ENCODE measurements at regions not wholly inside any gene's neighbourhood (a gene's known extent, or its start where the extent isn't known, plus 50 kb on each side); places are given as distances from the start of the nearest gene placed in this dataset.
A peak's percentile ranks its signal among the peaks of the same experiment; 100 is the strongest.

GRCh38 chr20:48398506-48399449 lies 429.0 kb downstream of the PREX1 start (continued):
- TF ChIP-seq NCOA2 (CRISPR knock-in tag; IDR thresholded peaks at IDR 0.05) = 0 out of 2 replicates have a peak, but pooled peaks have one; percentile 36
- peak; percentile 58 for TF ChIP-seq ZMYM4 (CRISPR knock-in tag; IDR thresholded peaks at IDR 0.05)
- no peak for TF ChIP-seq LCORL (IDR thresholded peaks at IDR 0.05)
- peak; percentile 85 for TF ChIP-seq LCORL (CRISPR knock-in tag; IDR thresholded peaks at IDR 0.05)
- TF ChIP-seq ZNF564 (CRISPR knock-in tag; IDR thresholded peaks at IDR 0.05) = peak; percentile 78
- no peak for TF ChIP-seq MED8 (CRISPR knock-in tag; IDR thresholded peaks at IDR 0.05; ENCODE audit: insufficient replicate concordance)
- 0 out of 2 replicates have a peak, but pooled peaks have one; percentile 40 for TF ChIP-seq AHDC1 (CRISPR knock-in tag; IDR thresholded peaks at IDR 0.05; ENCODE audit: borderline replicate concordance)
- TF ChIP-seq CEBPB (IDR thresholded peaks at IDR 0.05; ENCODE audit: borderline replicate concordance, low read depth, low read length) = no peak
- TF ChIP-seq ZNF331 (CRISPR knock-in tag; IDR thresholded peaks at IDR 0.05) = peak; percentile 20; the same call in 1 of the 2 replicates
- peak; percentile 58; the same call in 1 of the 2 replicates for TF ChIP-seq MED1 (CRISPR knock-in tag; IDR thresholded peaks at IDR 0.05)
- TF ChIP-seq ZNF430 (CRISPR knock-in tag; IDR thresholded peaks at IDR 0.05) = peak; percentile 51; the same call in 1 of the 2 replicates
- TF ChIP-seq SP5 (CRISPR knock-in tag; IDR thresholded peaks at IDR 0.05; ENCODE audit: borderline replicate concordance, low read depth) = no peak
- no peak for TF ChIP-seq RELA (CRISPR knock-in tag; IDR thresholded peaks at IDR 0.05)
- TF ChIP-seq MEIS2 (CRISPR knock-in tag; IDR thresholded peaks at IDR 0.05) = peak; percentile 67; the same call in 1 of the 2 replicates
- TF ChIP-seq ZNF337 (CRISPR knock-in tag; IDR thresholded peaks at IDR 0.05; ENCODE audit: borderline replicate concordance, low read depth) = peak; percentile 60; the same call in 1 of the 2 replicates
- TF ChIP-seq, protein P1, sequence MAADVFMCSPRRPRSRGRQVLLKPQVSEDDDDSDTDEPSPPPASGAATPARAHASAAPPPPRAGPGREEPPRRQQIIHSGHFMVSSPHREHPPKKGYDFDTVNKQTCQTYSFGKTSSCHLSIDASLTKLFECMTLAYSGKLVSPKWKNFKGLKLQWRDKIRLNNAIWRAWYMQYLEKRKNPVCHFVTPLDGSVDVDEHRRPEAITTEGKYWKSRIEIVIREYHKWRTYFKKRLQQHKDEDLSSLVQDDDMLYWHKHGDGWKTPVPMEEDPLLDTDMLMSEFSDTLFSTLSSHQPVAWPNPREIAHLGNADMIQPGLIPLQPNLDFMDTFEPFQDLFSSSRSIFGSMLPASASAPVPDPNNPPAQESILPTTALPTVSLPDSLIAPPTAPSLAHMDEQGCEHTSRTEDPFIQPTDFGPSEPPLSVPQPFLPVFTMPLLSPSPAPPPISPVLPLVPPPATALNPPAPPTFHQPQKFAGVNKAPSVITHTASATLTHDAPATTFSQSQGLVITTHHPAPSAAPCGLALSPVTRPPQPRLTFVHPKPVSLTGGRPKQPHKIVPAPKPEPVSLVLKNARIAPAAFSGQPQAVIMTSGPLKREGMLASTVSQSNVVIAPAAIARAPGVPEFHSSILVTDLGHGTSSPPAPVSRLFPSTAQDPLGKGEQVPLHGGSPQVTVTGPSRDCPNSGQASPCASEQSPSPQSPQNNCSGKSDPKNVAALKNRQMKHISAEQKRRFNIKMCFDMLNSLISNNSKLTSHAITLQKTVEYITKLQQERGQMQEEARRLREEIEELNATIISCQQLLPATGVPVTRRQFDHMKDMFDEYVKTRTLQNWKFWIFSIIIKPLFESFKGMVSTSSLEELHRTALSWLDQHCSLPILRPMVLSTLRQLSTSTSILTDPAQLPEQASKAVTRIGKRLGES (CRISPR knock-in tag; IDR thresholded peaks at IDR 0.05; ENCODE audit: borderline replicate concordance) = peak; percentile 43; the same call in 1 of the 2 replicates
